Parathyroid adenoma (tissue), 2 donors: ENCODE measurements at regions not wholly inside any gene's neighbourhood (a gene's known extent, or its start where the extent isn't known, plus 50 kb on each side); places are given as distances from the start of the nearest gene placed in this dataset.

Experiments
- H2AFZ ChIP-seq: fragments of 300-600 bp; sonication (generic); one replicate; pipeline ENCODE4 v1.7.0; 2017; ENCODE audit warnings: antibody characterized with exemption, mild to moderate bottlenecking
- H3K27ac ChIP-seq: fragments of 300-600 bp; sonication (generic); one replicate; pipeline ENCODE4 v1.7.0; 2017
- H3K27me3 ChIP-seq: fragments of 300-600 bp; sonication (generic); one replicate; pipeline ENCODE4 v1.7.0; 2017; ENCODE audit warnings: low read length; ENCODE audit not compliant: control insufficient read depth, insufficient read depth
- H3K36me3 ChIP-seq: fragments of 300-600 bp; sonication (generic); one replicate; pipeline ENCODE4 v1.7.0; 2017; ENCODE audit warnings: low read length; ENCODE audit not compliant: control insufficient read depth, insufficient read depth
- H3K4me1 ChIP-seq: fragments of 300-600 bp; sonication (generic); one replicate; pipeline ENCODE4 v1.7.0; 2017; ENCODE audit warnings: control low read depth
- H3K4me2 ChIP-seq: fragments of 300-600 bp; sonication (generic); one replicate; pipeline ENCODE4 v1.7.0; 2017; ENCODE audit warnings: low read length
- H3K4me3 ChIP-seq: fragments of 300-600 bp; sonication (generic); one replicate; pipeline ENCODE4 v1.7.0; 2017; ENCODE audit warnings: low read depth, low read length
- H3K79me2 ChIP-seq: fragments of 300-600 bp; sonication (generic); one replicate; pipeline ENCODE4 v1.7.0; 2017; ENCODE audit warnings: control low read depth
- H3K9ac ChIP-seq: fragments of 300-600 bp; sonication (generic); one replicate; pipeline ENCODE4 v1.7.0; 2017; ENCODE audit warnings: mild to moderate bottlenecking
- H3K9me3 ChIP-seq: fragments of 300-600 bp; sonication (generic); one replicate; pipeline ENCODE4 v1.7.0; 2017; ENCODE audit warnings: low read length; ENCODE audit not compliant: control insufficient read depth
- CTCF ChIP-seq: fragments of 300-600 bp; sonication (generic); IDR thresholded peaks from one replicate; pipeline ENCODE4 v1.7.0; 2017; ENCODE audit warnings: antibody characterized with exemption, mild to moderate bottlenecking
- donor health status: primary hyperparathyroidism.

- Histone ChIP-seq H3K9ac (no peak overlapping the region), H3K36me3 (no peaks in the 10 kb centered on the region), H3K4me2 (no peak overlapping the region), H3K27me3 (no peaks in the 10 kb centered on the region), H3K9me3 (no peaks in the 10 kb centered on the region), H3K4me3 (no peak overlapping the region), H3K4me1 (no peaks in the 10 kb centered on the region), H2AFZ (no peak overlapping the region), H3K27ac (no peak overlapping the region), H3K79me2 (no peaks in the 10 kb centered on the region)
- TF ChIP-seq CTCF = no peak
Measured at GRCh38 chr10:8874972-8875371, 820.5 kb downstream of the GATA3 start.

GRCh38 chr10:8876171-8876570 lies 821.7 kb downstream of the GATA3 start:
- H3K9ac ChIP-seq = no peak overlapping the region
- no peak overlapping the region for H3K4me3 ChIP-seq

GRCh38 chr10:8889538-8889937 lies 835.0 kb downstream of the GATA3 start:
- TF ChIP-seq CTCF = no peak
- Histone ChIP-seq H3K9ac (no peak overlapping the region), H3K27ac (no peak overlapping the region), H2AFZ (no peak overlapping the region), H3K9me3 (no peaks in the 10 kb centered on the region), H3K27me3 (no peaks in the 10 kb centered on the region), H3K4me2 (no peak overlapping the region), H3K4me1 (peaks cover 7% of the 10 kb centered on the region), H3K4me3 (no peak overlapping the region), H3K79me2 (no peaks in the 10 kb centered on the region), H3K36me3 (no peaks in the 10 kb centered on the region)

More at GRCh38 chr10:8876171-8876570, 821.7 kb downstream of the GATA3 start:
- Histone ChIP-seq H3K79me2 (no peaks in the 10 kb centered on the region), H3K4me2 (no peak overlapping the region), H3K4me1 (no peaks in the 10 kb centered on the region), H3K36me3 (no peaks in the 10 kb centered on the region), H3K27ac (no peak overlapping the region), H2AFZ (no peak overlapping the region), H3K9me3 (no peaks in the 10 kb centered on the region), H3K27me3 (no peaks in the 10 kb centered on the region)
- no peak for TF ChIP-seq CTCF

GRCh38 chr10:8893102-8893501 lies 838.6 kb downstream of the GATA3 start:
- H3K4me1 ChIP-seq = peaks cover 7% of the 10 kb centered on the region
- no peaks in the 10 kb centered on the region for H3K79me2 ChIP-seq
- H3K4me3 ChIP-seq = no peak overlapping the region
- no peak overlapping the region for H3K27ac ChIP-seq
- no peaks in the 10 kb centered on the region for H3K27me3 ChIP-seq
- no peak for TF ChIP-seq CTCF
- H2AFZ ChIP-seq = no peak overlapping the region
- H3K9me3 ChIP-seq = no peaks in the 10 kb centered on the region
- H3K36me3 ChIP-seq = no peaks in the 10 kb centered on the region
- no peak overlapping the region for H3K9ac ChIP-seq
- H3K4me2 ChIP-seq = no peak overlapping the region

- TF ChIP-seq CTCF = no peak
- Histone ChIP-seq H3K4me1 (peaks cover 7% of the 10 kb centered on the region), H3K27ac (no peak overlapping the region)
Measured at GRCh38 chr10:8894148-8894547, 839.7 kb downstream of the GATA3 start.

More at GRCh38 chr10:8894148-8894547, 839.7 kb downstream of the GATA3 start:
- Histone ChIP-seq H3K79me2 (no peaks in the 10 kb centered on the region), H3K9ac (no peak overlapping the region), H3K4me2 (no peak overlapping the region), H3K36me3 (no peaks in the 10 kb centered on the region), H3K27me3 (no peaks in the 10 kb centered on the region), H2AFZ (no peak overlapping the region), H3K4me3 (no peak overlapping the region), H3K9me3 (no peaks in the 10 kb centered on the region)
